Superior temporal gyrus (tissue), 1 donor: ENCODE measurements at regions not wholly inside any gene's neighbourhood (a gene's known extent, or its start where the extent isn't known, plus 50 kb on each side); places are given as distances from the start of the nearest gene placed in this dataset.
"Not testable (repeated sequence)": the region's sequence is repeated elsewhere in the genome, so short reads cannot be mapped to it uniquely, and the experiment has no call there.

Experiments
- DNase-seq: peaks from one replicate; pipeline ENCODE4 v3.0.0-alpha.2; 2016; ENCODE audit errors: extremely low spot score

DNA sequence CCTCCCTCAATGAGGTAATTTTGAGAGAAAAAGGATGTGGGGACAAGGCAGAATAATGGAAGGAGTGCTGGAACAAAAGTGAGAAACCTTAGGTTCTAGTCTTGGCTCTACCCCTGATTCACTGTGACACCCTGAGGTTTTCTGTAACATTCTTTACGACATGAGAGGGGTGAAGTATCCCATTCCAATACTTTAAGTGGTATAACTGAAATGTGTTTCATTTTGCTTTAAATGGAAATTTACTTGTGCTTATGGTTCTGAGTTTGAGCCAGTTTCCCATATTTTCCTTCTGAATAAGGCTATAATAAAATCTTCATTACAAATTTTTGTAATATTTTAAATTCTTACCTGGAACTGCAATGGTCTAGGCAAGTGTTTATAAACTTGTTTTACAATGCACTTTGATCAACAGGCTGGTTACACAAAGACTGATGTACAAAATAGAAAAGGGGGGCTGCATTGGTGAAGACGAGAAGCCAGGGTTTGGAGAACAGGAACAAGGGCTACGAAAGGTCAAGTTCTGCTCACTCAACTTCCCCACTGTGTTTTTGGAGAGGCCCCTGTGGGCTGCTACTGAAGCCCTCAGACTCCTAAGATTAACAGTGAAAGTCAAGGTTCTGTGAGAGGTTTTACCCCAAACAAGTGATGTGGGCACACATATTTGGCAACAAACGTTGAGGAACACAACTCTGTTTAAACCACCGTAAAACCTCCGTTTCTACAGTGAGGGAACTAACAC lies 171.9 kb upstream of the ELL2 start:
- no peak for DNase-seq

DNA sequence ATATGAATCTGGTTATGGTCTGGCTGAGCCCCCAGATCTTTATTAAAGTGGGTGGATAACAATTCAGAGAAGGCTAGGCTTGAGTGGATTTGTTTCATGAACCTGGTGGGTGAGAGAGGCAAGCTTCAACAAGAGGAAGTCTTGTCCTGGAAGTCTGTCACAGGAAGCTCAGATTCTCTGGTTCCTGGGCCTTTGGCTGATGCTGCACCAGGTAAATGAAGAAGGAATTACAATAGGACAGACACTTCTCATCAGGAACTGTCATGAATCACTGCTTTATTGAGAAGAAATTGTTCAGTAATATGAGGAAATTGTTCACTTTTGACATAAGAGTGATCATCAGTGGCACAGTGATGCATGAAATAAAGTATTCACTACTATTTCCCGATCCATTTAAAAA lies 167.6 kb upstream of the ELL2 start:
- DNase-seq: no peak

DNA sequence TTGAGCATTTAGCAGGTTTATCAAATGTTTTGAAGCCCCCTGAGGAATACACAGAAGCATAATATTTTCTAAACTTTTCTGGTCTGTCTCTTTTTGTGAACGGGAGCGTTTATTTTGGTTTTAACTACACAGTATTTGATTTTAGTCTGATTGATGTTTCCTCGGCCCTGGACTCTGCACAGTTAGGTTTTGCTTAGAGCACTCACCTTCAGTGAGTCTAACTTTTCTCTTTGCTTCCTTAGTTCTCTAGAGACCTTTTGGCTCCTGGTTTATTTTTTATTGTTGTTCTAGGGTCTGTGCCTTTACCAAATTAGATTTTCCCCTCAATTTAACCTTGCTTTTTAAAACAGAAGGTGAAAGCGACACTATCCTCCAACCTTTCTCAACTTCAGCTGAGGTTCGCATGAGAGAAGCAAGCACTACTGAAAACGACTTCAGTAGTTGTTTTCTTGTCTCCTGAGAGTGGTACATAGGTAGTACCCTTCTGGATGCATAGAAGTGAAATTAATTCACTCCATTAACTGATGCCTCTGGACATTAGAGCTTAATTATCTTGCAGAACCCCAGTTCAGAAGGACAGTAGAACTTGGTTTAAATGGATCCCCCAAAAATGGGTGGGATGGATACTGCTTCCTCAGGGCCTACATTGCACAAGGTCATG lies 166.7 kb upstream of the ELL2 start:
- DNase-seq: no peak

DNA sequence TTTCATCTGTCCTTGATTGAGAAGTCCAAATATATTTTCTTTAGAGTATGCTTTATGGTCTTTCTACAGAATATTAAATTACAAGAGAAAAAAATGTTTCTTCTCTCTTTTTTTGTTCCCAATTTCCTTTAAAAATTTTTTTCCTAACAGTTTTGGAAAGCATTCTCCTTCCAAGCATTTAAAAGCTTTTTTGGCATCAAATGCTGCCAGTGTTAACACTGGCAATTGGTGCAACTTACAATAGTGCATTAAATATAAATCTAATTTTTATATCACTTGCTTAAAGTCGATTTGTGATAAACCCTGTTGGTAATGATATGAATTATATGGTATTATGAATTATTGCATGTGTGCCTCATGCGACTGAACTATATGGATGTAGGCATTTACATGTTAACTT lies 165.9 kb upstream of the ELL2 start:
- no peak for DNase-seq

DNA sequence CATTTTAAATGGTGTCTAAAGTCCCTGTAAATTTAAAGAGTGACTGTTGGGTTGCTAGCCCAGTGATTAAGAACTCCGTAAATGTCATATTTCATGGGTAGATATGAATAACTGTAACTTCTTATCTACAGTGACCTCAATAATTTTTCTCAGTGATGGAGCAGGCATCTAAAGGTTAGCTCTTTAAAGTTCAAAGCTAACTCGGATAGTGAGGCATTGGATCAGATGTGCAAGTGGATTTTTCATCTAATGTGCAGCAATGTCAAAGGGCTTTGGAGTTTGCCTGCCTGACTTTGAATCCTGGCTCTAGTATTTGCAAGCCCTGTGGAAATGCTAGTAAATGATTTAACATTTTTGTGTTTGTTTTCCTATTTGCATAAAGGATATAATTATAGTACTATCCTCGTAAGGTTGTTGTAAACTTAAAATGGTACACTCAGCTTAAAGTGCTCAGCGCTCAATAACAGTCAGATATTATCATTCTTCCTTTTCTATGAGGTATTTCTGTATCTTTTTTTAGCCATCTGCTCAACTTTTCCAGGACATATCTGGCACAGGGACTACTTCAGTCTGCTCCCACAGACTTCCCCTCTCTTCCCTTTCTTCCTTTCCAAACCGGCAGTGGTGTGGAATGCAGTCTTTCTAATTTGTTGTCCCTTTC lies 163.7 kb upstream of the ELL2 start:
- no peak for DNase-seq

DNA sequence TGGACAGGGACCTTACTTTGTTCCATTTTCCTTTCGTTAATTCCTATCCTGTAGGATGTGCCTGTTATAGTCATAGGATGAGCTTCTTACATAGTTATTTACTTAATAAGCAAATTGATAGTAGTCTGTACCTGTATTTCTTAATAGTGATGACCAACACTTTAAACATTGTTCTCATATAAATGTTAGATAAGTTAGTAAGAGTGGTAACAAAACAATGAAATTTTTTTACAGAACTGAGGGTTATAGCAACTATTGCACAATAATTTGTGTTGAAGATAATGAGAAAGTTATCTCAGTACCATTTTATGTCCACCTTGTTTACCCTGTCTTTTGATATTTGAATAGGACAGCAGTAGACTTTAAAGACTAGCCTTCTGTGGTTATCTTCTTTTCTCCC lies 162.9 kb upstream of the ELL2 start:
- no peak for DNase-seq

DNA sequence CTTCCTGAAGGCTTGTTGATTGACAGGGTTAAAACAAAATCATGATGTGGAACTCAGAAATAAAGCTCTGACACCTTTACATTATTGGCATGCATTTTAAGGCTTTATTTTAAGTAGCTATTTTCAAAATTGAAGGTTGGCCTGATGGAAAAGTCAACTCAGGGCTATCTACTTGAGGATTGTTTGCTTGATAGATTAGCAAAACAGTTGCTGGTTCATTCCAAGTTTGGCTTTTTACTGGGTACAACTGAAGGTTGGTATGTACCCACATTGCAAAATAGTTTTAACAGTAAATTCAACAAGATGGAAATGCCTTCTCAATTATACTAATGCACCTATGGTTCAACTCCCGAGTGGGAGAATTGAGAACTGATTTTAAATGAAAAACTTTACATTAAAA lies 161.8 kb upstream of the ELL2 start:
- DNase-seq: no peak

DNA sequence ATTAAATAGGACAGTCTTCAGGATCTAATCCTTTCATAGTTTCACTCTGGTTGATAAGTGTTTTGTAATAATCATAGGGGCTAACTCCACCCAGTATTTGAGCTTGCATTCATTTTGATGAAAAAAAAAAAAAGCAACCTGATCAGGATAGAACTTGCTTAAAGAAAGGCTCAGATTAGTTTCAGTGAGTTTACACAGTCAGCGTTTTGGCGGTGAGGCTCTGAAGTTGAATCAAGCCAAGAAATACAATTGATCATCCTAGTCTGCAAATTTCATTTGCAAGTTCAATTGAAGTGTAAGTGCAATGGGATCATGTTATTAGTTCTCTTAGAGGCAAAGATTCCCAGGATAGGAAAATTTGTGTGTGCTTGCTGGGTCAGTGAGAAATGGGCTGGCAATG lies 159.7 kb upstream of the ELL2 start:
- no peak for DNase-seq

DNA sequence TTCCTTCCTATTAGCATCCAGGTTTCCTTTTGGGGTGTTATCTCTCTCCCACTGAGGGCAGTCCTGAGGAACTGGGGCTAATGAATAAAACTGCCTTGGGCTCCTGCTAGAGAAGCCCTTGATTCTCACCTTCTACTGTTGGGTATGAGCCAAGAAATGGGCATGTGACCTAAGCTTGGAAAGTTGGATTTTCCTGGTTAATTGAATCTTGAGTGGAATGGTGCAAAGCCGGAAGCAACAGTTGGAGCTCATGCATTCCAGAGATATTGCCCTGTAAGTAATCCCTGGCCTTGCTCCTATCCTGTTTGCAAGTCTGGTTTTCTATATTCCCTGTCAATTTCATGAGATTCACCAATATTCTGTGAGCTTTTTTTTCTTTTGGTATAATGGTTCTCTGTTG lies 158.5 kb upstream of the ELL2 start:
- DNase-seq: no peak

DNA sequence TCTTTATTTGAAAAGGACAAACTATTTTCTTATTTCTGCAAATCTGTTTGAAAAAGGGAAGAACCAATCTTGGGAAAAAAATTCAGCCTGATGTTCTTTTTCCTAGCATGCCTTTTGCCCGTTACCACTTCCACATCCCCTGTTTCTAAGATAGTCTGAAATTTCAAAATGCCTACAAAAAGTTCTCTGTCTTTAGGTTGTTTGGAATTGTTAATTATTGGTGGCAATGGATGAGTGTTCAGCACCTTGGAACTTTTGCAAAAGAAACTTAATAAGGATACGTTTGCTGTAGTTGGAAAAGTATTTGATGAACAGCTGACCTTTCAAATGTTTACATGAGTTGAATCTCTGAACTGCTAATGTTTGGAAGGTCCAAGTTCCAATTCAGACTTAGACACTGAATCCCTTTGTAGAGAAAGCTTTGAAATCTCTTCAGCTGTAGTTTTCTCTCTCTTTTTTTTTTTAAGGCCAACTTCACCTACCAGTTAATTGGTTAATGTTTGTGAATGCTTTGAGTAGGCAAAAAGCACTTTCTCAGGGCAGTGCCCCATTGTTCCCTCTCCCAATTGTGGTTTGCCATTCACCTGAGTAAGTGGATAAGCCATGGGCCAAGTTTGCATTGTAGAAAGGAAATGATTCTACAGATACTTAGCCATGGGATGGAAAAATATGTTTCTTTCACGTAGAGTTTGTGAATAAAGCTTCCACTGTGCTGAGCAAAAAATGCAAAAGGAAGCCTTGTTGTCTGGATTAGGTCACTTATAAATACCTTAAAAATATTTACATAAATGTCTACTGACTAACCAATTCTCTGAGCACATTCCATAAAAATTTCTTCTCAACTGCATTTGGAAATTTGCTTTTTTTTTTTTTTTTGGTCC lies 156.4 kb upstream of the ELL2 start:
- DNase-seq: no peak

DNA sequence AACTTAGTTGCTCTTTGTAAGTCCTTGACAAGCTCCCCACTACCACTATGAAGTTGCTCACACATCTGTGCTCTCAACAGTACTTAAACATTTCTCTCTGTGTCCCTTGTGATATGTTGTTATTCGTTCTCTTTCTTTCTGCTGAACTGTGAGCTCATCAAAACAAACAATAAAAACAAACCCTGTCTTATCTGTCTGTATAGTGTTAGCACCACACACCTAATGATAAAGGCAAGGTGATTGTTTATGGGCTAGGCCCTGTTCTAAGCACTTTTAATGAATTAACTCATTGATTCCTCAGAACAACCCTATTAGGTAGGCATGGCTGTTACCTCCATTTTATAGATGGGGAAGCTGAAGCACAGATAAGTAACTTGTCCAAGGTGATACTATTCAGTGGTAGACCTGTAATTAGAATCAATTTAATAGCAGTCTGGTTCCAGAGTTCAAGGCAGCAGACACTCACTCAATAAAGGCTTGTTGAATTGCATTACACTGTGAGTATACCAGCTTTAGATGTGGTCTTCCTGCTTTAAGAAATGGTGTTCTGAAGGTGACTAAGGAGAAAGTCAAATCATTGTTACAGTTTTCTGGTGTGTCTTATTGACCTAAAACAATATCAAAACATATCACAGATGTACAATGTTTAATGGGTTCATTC lies 153.6 kb upstream of the ELL2 start:
- no peak for DNase-seq

DNA sequence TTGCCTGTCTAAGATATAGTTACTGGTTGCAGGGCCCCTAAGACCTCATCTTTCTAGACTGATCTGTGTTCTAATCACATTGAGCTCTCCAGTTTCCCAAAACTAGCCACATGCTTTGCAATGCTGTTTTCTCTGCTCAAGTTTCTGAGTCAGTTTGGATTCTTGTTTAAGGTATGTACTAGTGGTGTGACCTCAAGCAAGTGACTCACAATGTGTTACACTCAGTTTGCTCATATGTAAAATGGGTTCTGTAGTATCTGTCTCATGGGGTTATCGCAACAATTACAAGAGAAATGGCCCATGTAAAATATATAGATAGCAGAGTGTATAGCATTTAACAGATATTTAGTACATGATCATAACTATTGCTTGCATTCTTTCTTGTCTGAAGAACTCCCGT lies 153.1 kb upstream of the ELL2 start:
- no peak for DNase-seq

DNA sequence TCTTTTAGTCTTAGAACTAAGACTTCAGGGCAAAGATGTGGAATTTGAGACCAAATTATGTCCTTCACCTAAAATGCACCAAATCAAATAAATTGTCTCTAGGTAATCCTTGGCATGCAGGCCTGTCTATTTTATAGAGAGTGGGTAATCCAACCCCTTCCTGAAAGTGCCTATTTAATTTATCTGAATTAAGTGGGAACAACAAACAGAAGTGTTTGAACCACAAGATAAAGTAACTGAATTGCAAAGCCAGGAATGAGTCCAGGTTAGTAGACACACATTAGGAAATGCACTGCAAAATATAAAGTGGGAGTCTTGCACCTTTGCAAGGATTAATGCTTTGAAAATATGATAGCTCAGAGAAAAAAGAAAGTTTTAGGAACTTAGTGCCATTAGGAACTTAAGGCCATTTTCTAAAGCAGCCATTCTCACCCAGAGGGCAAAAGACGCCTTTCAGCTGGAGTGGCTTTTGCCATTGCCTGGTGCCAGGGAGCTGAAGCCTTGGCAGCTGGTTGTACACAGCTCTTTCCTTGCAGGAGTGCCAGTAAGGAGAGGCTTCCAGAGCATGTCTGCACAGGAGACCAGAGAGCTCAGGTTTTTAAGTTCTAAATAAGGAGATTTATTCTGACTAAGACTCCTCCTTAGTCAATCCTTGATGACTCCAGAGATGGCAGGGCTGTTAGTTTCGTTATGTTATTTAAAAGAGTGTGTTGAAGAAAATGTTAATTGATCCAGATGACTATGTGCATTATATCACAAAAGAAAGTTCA lies 151.7 kb upstream of the ELL2 start:
- DNase-seq: no peak

DNA sequence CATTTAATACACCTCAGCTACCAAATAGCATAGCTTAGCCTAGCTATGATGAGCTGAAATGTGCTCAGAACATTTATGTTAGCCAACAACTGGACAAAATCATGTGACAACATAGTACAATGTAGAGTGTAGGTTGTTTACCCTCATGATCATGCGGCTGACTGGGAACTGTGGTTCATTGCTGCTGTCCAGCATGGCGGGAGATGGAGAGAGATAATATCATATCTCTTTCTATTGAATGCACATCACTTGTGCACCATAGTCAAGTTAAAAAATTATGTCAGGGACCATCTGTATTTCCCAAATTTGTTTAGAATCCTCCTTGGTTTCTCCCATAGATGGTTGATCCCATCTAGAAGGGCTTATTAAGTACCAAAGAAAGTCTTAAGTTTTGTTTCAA lies 151.1 kb upstream of the ELL2 start:
- no peak for DNase-seq

DNA sequence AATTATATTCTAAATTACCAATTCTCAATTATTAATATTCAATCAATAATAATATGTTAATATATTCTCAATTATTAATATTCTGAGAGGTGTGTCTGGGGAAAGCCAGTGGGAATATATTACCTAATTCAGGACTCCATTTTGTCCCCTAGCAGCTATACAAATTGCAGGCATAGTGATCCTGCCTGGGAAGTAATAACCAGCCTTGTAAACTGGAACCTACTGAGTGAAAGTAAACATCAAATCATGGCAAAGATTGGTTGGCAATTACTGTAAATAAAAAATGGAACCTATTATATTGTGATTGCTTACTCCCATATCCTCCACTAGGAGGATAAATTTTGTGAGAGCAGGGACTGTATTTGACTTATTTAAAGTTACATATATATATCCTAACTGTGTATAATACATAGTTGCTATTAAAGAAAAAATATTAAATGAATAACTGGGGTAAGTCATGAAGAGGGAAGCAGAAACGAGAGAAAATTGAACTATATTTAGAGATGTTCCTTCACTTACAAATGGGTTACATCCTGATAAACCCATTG lies 150.5 kb upstream of the ELL2 start:
- DNase-seq: no peak

DNA sequence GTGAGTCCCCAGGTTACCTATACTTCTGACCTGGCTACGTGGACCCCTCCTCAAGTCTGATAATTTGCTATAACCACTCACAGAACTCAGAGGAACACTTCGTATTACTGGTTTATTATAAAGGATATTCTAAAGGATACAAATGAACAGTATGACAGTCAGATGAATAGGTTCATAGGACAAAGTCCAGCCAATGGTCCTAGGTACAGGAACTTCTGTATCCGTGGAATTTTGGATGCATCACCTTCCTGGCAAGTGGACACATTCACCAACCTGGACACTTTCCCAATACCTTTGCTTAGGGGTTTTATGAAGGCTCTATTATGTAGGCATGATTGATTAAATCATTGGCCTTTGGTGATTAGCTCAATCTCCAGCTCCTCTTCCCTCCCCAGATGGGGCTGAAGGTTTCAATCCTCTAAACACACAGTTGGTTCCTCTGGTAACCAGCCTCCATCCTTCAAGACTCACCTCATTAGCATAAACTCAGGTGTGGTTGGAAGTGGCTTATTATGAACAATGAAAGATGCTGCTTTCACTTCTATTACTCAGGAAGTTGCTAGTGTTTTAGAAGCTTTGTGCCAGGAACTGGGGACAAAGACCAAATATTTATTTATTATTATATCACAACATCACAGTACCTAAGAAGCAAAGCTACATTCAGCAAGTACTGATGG lies 149.6 kb upstream of the ELL2 start:
- no peak for DNase-seq

DNA sequence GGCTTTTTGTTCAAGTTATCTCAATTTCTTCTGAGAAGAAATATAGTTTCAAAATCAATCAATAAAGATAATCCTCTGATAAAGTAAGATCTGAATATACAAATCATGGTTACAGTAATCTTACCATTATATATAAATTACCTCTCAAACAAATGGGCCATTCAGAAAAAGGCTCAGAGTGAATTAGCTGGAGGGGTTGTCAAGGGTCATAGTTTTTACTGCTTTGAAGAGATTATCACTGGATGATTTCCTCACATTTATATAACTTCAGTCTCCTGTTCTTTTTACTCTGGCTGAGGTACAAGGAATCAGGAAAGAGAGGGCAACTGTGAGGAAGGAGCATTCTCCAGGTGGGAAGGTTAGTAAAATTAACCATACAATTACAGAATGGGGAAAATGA lies 148.6 kb upstream of the ELL2 start:
- DNase-seq: no peak

DNA sequence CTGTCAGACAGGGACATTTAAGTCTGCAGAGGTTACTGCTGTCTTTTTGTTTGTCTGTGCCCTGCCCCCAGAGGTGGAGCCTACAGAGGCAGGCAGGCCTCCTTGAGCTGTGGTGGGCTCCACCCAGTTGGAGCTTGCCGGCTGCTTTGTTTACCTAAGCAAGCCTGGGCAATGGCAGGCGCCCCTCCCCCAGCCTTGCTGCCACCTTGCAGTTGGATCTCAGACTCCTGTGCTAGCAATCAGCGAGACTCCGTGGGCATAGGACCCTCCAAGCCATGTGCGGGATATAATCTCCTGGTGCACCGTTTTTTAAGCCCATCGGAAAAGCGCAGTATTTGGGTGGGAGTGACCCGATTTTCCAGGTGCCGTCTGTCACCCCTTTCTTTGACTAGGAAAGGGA lies 147.0 kb upstream of the ELL2 start:
- not testable (repeated sequence) for DNase-seq

DNA sequence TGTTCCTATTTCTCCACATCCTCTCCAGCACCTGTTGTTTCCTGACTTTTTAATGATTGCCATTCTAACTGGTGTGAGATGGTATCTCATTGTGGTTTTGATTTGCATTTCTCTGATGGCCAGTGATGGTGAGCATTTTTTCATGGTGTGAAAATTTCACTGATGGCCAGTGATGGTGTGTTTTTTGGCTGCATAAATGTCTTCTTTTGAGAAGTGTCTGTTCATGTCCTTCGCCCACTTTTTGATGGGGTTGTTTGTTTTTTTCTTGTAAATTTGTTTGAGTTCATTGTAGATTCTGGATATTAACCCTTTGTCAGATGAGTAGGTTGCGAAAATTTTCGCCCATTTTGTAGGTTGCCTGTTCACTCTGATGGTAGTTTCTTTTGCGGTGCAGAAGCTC lies 142.2 kb upstream of the ELL2 start:
- not testable (repeated sequence) for DNase-seq
